Esophagus (tissue), 2 donors: ENCODE measurements at regions not wholly inside any gene's neighbourhood (a gene's known extent, or its start where the extent isn't known, plus 50 kb on each side); places are given as distances from the start of the nearest gene placed in this dataset.
"Not testable (repeated sequence)": the region's sequence is repeated elsewhere in the genome, so short reads cannot be mapped to it uniquely, and the experiment has no call there.

Source experiments
- H3K27ac ChIP-seq, 2 donors: one replicate each; pipeline ENCODE4 v1.5.1; 2013; ENCODE audit warnings: low read depth in 2 of 2, mild to moderate bottlenecking in 2 of 2, inconsistent platforms in 1 of 2, low read length in 1 of 2, moderate library complexity in 1 of 2
- H3K27me3 ChIP-seq, 2 donors: one replicate each; pipeline ENCODE4 v1.6.1; 2013; ENCODE audit warnings: low read length in 2 of 2, control low read depth in 1 of 2, mild to moderate bottlenecking in 1 of 2; ENCODE audit not compliant: insufficient read depth in 2 of 2, control insufficient read depth in 1 of 2
- H3K36me3 ChIP-seq, 2 donors: one replicate each; pipeline ENCODE4 v1.6.1; 2013; ENCODE audit warnings: low read length in 1 of 2; ENCODE audit not compliant: control insufficient read depth in 2 of 2, insufficient read depth in 2 of 2
- H3K4me1 ChIP-seq, 2 donors: one replicate each; pipeline ENCODE4 v1.6.1; 2013; ENCODE audit warnings: low read length in 1 of 2; ENCODE audit not compliant: control insufficient read depth in 2 of 2, insufficient read depth in 2 of 2
- H3K4me3 ChIP-seq, 2 donors: one replicate each; pipeline ENCODE4 v1.5.1; 2013; ENCODE audit warnings: low read length in 2 of 2, mild to moderate bottlenecking in 2 of 2, low read depth in 1 of 2, moderate library complexity in 1 of 2
- H3K9me3 ChIP-seq, 2 donors: one replicate each; pipeline ENCODE4 v1.6.1; 2013; ENCODE audit warnings: mild to moderate bottlenecking in 2 of 2, low read depth in 1 of 2, low read length in 1 of 2, moderate library complexity in 1 of 2; ENCODE audit not compliant: control insufficient read depth in 2 of 2, insufficient read depth in 1 of 2
- WGBS, 2 donors: extraction: QIAGEN DNeasy Blood & Tissue Kit; methylation state at CpG; one replicate each; pipeline ENCODE4 v1.1.7; 2013; 5-methylcytosine and 5-hydroxymethylcytosine counted together
- donor health status: healthy with polysubstance abuse.
- donor health status: Bipolar disorder and iron deficiency.

- WGBS, 2 donors = 57 to 58% methylated on average over 8 of the region's 8 CpGs
- H3K27me3 ChIP-seq = no peaks in the 10 kb centered on the region
- no peaks in the 10 kb centered on the region for H3K4me1 ChIP-seq
- H3K4me3 ChIP-seq = no peak overlapping the region
- no peak overlapping the region for H3K27ac ChIP-seq
- no peaks in the 10 kb centered on the region for H3K9me3 ChIP-seq
- H3K36me3 ChIP-seq = no peaks in the 10 kb centered on the region
Measured at GRCh38 chr15:99844150-99844549, 110.9 kb upstream of the LYSMD4 start.

- Histone ChIP-seq H3K4me3 (no peak overlapping the region), H3K27me3 (no peaks in the 10 kb centered on the region), H3K4me1 (no peaks in the 10 kb centered on the region), H3K9me3 (no peaks in the 10 kb centered on the region), H3K27ac (no peak overlapping the region), H3K36me3 (no peaks in the 10 kb centered on the region)
- 59 to 64% methylated on average over 1 of the region's 1 CpG for WGBS, 2 donors
Measured at GRCh38 chr15:99842071-99842470, 108.8 kb upstream of the LYSMD4 start.

GRCh38 chr15:99826157-99826780 is 93.0 kb upstream of the LYSMD4 start:
- H3K27ac ChIP-seq = no peak overlapping the region
- H3K4me3 ChIP-seq = no peak overlapping the region
- H3K4me1 ChIP-seq = no peaks in the 10 kb centered on the region
- 80 to 87% methylated on average over 4 of the region's 4 CpGs for WGBS, 2 donors
- no peaks in the 10 kb centered on the region for H3K27me3 ChIP-seq
- no peaks in the 10 kb centered on the region for H3K36me3 ChIP-seq
- H3K9me3 ChIP-seq = no peaks in the 10 kb centered on the region

- H3K27me3 ChIP-seq = no peaks in the 10 kb centered on the region
- H3K36me3 ChIP-seq = no peaks in the 10 kb centered on the region
- no peaks in the 10 kb centered on the region for H3K9me3 ChIP-seq
- 97% methylated on average over 5 of the region's 5 CpGs for WGBS, 2 donors
- no peak overlapping the region for H3K27ac ChIP-seq
- H3K4me3 ChIP-seq = no peak overlapping the region
- H3K4me1 ChIP-seq = no peaks in the 10 kb centered on the region
Measured at GRCh38 chr15:99823346-99823745, 90.1 kb upstream of the LYSMD4 start.

DNA sequence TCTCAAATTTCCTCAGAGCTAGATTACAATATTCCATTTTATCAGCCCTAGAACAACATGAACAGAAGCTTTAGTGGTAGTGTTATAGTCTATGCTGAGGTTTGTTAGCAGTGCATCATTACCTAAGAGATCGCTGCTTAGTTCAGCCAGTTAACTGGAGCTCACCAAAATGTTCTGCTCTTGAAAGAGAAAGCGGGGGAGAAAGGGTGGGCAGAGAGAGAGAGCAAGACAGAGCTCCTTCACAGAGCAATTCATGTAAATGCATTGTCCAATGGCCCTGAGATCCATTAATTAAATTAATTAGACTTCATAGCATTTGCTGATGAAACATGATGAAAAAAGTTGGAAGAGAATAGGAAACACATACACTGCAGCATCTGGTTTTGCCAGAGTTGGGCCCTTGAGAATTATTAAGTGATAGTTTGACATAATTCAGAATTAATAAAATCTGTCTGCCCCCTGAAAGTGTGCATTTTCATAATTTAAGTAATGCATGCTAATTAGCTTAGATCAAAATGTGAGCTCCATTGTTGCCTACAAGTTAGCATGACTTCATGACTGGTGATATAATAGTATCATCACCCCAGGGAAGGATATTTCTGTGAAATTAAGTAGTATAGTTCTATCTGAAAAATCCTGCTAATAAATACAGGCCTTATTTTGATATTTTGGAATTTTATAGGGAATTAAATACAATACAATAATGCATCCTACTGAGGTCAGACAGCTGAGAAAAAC is 86.9 kb upstream of the LYSMD4 start:
- 94 to 96% methylated on average over 2 of the region's 2 CpGs for whole genome bisulfite sequencing, 2 donors
- H3K9me3 ChIP-seq = no peaks in the 10 kb centered on the region
- H3K4me3 ChIP-seq = no peak overlapping the region
- H3K27ac ChIP-seq = no peak overlapping the region
- no peaks in the 10 kb centered on the region for H3K36me3 ChIP-seq
- H3K27me3 ChIP-seq = no peaks in the 10 kb centered on the region
- no peaks in the 10 kb centered on the region for H3K4me1 ChIP-seq

DNA sequence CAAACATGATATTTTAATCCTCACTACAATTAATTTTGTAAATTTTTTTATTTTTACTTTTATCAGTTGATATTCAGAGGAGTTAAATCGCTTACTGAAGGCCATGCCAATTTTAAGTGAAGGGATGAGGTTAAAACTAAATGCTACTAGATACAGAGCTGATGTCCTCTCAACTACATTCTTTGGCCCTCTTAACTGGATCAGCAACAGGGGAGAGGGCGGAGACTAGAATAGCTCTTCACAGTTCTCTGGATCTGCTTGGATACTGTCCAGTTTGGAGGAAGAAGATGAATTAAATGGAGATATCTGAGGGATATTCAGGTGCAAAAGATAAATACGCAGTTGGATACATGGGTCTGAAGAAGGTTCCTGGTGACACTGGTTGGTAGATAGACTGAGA is 85.6 kb upstream of the LYSMD4 start:
- no peaks in the 10 kb centered on the region for H3K4me1 ChIP-seq
- no peaks in the 10 kb centered on the region for H3K9me3 ChIP-seq
- no peaks in the 10 kb centered on the region for H3K36me3 ChIP-seq
- no peak overlapping the region for H3K27ac ChIP-seq
- WGBS, 2 donors = 94 to 95% methylated on average over 3 of the region's 3 CpGs
- H3K27me3 ChIP-seq = no peaks in the 10 kb centered on the region
- no peak overlapping the region for H3K4me3 ChIP-seq

- H3K4me3 ChIP-seq, H3K4me1 ChIP-seq, H3K9me3 ChIP-seq, H3K27ac ChIP-seq, H3K27me3 ChIP-seq, H3K36me3 ChIP-seq: not testable (repeated sequence)
- 98% methylated on average over 2 of the region's 2 CpGs for WGBS, 2 donors
Measured at GRCh38 chr15:99816862-99817261, 83.6 kb upstream of the LYSMD4 start.

GRCh38 chr15:99810663-99811062 is 77.4 kb upstream of the LYSMD4 start:
- not testable (repeated sequence) for H3K36me3 ChIP-seq, H3K9me3 ChIP-seq, H3K4me3 ChIP-seq, H3K27me3 ChIP-seq, H3K27ac ChIP-seq, H3K4me1 ChIP-seq
- 92 to 99% methylated on average over 2 of the region's 2 CpGs for WGBS, 2 donors

DNA sequence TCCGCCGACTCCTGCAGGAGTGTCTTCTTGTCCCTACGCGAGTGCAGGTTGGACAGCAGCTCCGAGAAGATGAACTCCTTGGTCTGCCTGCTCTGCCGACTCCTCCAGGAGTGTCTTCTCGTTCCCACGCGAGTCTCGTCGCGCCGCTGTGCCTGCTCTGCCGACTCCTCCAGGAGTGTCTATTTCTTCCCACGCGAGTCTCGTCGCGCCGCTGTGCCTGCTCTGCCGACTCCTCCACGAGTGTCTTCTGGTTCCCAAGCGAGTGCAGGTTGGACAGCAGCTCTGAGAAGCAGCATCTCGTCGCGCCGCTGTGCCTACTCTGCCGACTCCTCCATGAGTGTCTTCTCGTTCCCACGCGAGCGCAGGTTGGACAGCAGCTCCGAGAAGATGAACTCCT is 66.6 kb upstream of the LYSMD4 start:
- 89 to 93% methylated on average over 32 to 33 of the region's 33 CpGs for WGBS, 2 donors
- H3K27ac ChIP-seq, H3K4me1 ChIP-seq: not testable (repeated sequence)

GRCh38 chr15:99799182-99799853 is 66.1 kb upstream of the LYSMD4 start:
- H3K4me1 ChIP-seq, H3K27me3 ChIP-seq, H3K27ac ChIP-seq, H3K4me3 ChIP-seq, H3K9me3 ChIP-seq, H3K36me3 ChIP-seq: not testable (repeated sequence)
- 86 to 87% methylated on average over 25 of the region's 26 CpGs for WGBS, 2 donors

More for the DNA sequence above, 66.6 kb upstream of the LYSMD4 start:
- not testable (repeated sequence) for H3K9me3 ChIP-seq, H3K36me3 ChIP-seq, H3K27me3 ChIP-seq, H3K4me3 ChIP-seq
